ENCODE measurements at regions not wholly inside any gene's neighbourhood (a gene's known extent, or its start where the extent isn't known, plus 50 kb on each side); places are given as distances from the start of the nearest gene placed in this dataset.

DNA sequence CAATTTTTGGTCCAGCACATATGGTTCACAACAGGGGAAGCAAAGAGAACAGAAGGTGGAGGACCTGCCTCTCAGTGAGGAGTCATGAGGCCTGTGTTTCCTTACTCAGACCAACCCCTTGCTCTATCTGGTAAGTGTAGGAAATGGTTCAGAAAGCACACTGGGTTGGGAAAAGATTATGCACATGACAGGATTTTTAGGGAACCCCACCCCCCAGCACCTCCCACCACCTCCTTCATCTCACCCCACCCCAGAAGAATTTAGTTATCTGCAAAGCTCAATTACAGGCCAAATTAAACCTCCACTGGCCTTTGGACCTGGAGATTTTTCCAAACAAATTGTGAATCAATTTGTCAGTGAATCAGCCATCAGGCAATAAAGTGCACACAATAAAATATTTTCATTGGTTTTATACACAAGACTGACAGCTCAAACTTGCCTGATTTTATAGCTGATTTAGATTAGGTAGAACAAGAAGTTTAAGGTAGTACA lies 132.8 kb downstream of the DACT1 start:
- Mint-ChIP-seq H3K4me3 (no peak overlapping the region), H3K36me3 (no peaks in the 10 kb centered on the region), H3K9me3 (peaks cover 0 to 10% (median 3%) of the 10 kb centered on the region in 7 donors), H3K27me3 (ENCODE audit: low read depth in 3 of 3) (peaks cover 0 to 5% (median 1%) of the 10 kb centered on the region in 3 donors), H3K27ac (no peak overlapping the region), H3K4me1 (no peaks in the 10 kb centered on the region)
- H3K79me2 ChIP-seq (ENCODE audit: insufficient read depth, low read length), result no peaks in the 10 kb centered on the region
- no peak overlapping the region for H3K4me3 ChIP-seq (replicated peaks in 1 of 3; ENCODE audit: low read depth in 2 of 3, low read length in 3 of 3)
- intact Hi-C loops (cut with micrococcal nuclease), result no loop called here
- no peak for DNase-seq
- no peak overlapping the region for H3K9ac ChIP-seq (ENCODE audit: insufficient read depth, low read length, poor library complexity, severe bottlenecking)
- no peaks in the 10 kb centered on the region for H3K36me3 ChIP-seq (replicated peaks in 1 of 2; ENCODE audit: control insufficient read depth in 1 of 2, insufficient read depth in 2 of 2, low read length in 2 of 2)
- H3K9me3 ChIP-seq (replicated peaks in 1 of 2; ENCODE audit: control insufficient read depth in 1 of 2, insufficient read depth in 1 of 2, low read length in 2 of 2), result peaks cover 0 to 3% of the 10 kb centered on the region in 2 donors
- H4K20me1 ChIP-seq (ENCODE audit: insufficient read depth, low read length), result no peaks in the 10 kb centered on the region
- H3K4me1 ChIP-seq (ENCODE audit: control insufficient read depth in 1 of 2, insufficient read depth in 2 of 2, low read length in 2 of 2), result no peaks in the 10 kb centered on the region
- no peak overlapping the region for H3K27ac ChIP-seq (ENCODE audit: low read depth in 1 of 2, low read length in 2 of 2)
- no peak for TF ChIP-seq CTCF (IDR thresholded peaks at IDR 0.05)
- no peaks in the 10 kb centered on the region for H3K27me3 ChIP-seq (ENCODE audit: control insufficient read depth in 2 of 2, insufficient read depth in 2 of 2, low read length in 2 of 2)
- H3K4me2 ChIP-seq (replicated peaks; ENCODE audit: extremely low read depth, low read length, poor library complexity, severe bottlenecking), result no peak overlapping the region
- H2AFZ ChIP-seq (ENCODE audit: insufficient read depth, low read depth, low read length, poor library complexity, severe bottlenecking), result no peak overlapping the region

GRCh38 chr14:58771016-58771415 lies 133.3 kb downstream of the DACT1 start:
- no CpG with 5 or more reads among the region's 6 CpGs for WGBS (ENCODE audit: insufficient coverage)
- intact Hi-C loops (cut with micrococcal nuclease), result no loop called here
- H3K9me3 Mint-ChIP-seq, result peaks cover 0 to 13% (median 3%) of the 10 kb centered on the region in 7 donors
- Histone ChIP-seq H3K27ac (ENCODE audit: low read depth in 1 of 2, low read length in 2 of 2) (no peak overlapping the region), H3K4me2 (replicated peaks; ENCODE audit: extremely low read depth, low read length, poor library complexity, severe bottlenecking) (no peak overlapping the region), H3K9me3 (replicated peaks in 1 of 2; ENCODE audit: control insufficient read depth in 1 of 2, insufficient read depth in 1 of 2, low read length in 2 of 2) (peaks cover 0 to 3% of the 10 kb centered on the region in 2 donors), H3K27me3 (ENCODE audit: control insufficient read depth in 2 of 2, insufficient read depth in 2 of 2, low read length in 2 of 2) (no peaks in the 10 kb centered on the region), H2AFZ (ENCODE audit: insufficient read depth, low read depth, low read length, poor library complexity, severe bottlenecking) (no peak overlapping the region), H3K79me2 (ENCODE audit: insufficient read depth, low read length) (no peaks in the 10 kb centered on the region), H3K4me3 (replicated peaks in 1 of 3; ENCODE audit: low read depth in 2 of 3, low read length in 3 of 3) (no peak overlapping the region), H3K36me3 (replicated peaks in 1 of 2; ENCODE audit: control insufficient read depth in 1 of 2, insufficient read depth in 2 of 2, low read length in 2 of 2) (no peaks in the 10 kb centered on the region), H3K4me1 (ENCODE audit: control insufficient read depth in 1 of 2, insufficient read depth in 2 of 2, low read length in 2 of 2) (no peaks in the 10 kb centered on the region), H3K9ac (ENCODE audit: insufficient read depth, low read length, poor library complexity, severe bottlenecking) (no peak overlapping the region), H4K20me1 (ENCODE audit: insufficient read depth, low read length) (no peaks in the 10 kb centered on the region)
- no peak for TF ChIP-seq CTCF (IDR thresholded peaks at IDR 0.05)
- peaks cover 0 to 5% (median 1%) of the 10 kb centered on the region in 3 donors for H3K27me3 Mint-ChIP-seq (ENCODE audit: low read depth in 3 of 3)
- no peaks in the 10 kb centered on the region for H3K4me1 Mint-ChIP-seq
- no peaks in the 10 kb centered on the region for H3K36me3 Mint-ChIP-seq
- no peak overlapping the region for H3K4me3 Mint-ChIP-seq
- DNase-seq, result no peak
- H3K27ac Mint-ChIP-seq, result no peak overlapping the region

All from CD14-positive monocyte (primary cell).